ENCODE measurements at regions not wholly inside any gene's neighbourhood (a gene's known extent, or its start where the extent isn't known, plus 50 kb on each side); places are given as distances from the start of the nearest gene placed in this dataset.

GRCh38 chr2:8252997-8253694 lies 428.7 kb upstream of the ID2 start:
- TF ChIP-seq REST (IDR thresholded peaks at IDR 0.05; ENCODE audit: low read depth) (no peak), TAF1 (IDR thresholded peaks at IDR 0.05; ENCODE audit: low read depth) (no peak), USF1 (IDR thresholded peaks at IDR 0.05) (no peak)
